ENCODE measurements at regions not wholly inside any gene's neighbourhood (a gene's known extent, or its start where the extent isn't known, plus 50 kb on each side); places are given as distances from the start of the nearest gene placed in this dataset.

GRCh38 chr1:168939947-168940223 is 166.6 kb upstream of the ATP1B1 start:
- no peak for TF ChIP-seq CTCF (IDR thresholded peaks at IDR 0.05)
- no peak for TF ChIP-seq POLR2A (IDR thresholded peaks at IDR 0.05)

Data from upper lobe of left lung (tissue), 4 donors.